IMR-90 (cell line): ENCODE measurements at regions not wholly inside any gene's neighbourhood (a gene's known extent, or its start where the extent isn't known, plus 50 kb on each side); places are given as distances from the start of the nearest gene placed in this dataset.

Experiments used
- ATAC-seq: fragments of 200-7000 bp; cut with Tn5 transposase; 2 replicates; pipeline ENCODE4 v1.9.1; 2020; ENCODE audit warnings: low read depth, mild to moderate bottlenecking, moderate library complexity
- BruUV-seq: library from RNA; stranded (reverse); fragments of 400-500 nt; replicated peaks from 2 replicates; lab custom pipeline; 2021; lab: Mats Ljungman, UMichigan
- CTCF ChIA-PET: fragments of 300-600 bp; formaldehyde crosslinking; extraction: SDS; loops from one replicate; lab custom pipeline; 2021; ENCODE audit warnings: antibody characterized with exemption; lab: Yijun Ruan, JAX
- POLR2A ChIA-PET: fragments of 300-600 bp; sonication (Branson Sonifier 250); formaldehyde crosslinking; loops from one replicate; lab custom pipeline; 2022; ENCODE audit warnings: antibody characterized with exemption; ENCODE audit not compliant: unreplicated experiment; lab: Charles Lee
- DNase-seq: peaks from one replicate; pipeline ENCODE4 v3.0.0; 2013
- H2AFZ ChIP-seq: replicated peaks from 2 replicates; pipeline ENCODE3; 2013; ENCODE audit warnings: low read length, mild to moderate bottlenecking; ENCODE audit not compliant: poor library complexity
- H2AK5ac ChIP-seq: 2 replicates; pipeline ENCODE4 v1.6.1; 2013; ENCODE audit warnings: low read depth, low read length, inconsistent platforms
- H2AK9ac ChIP-seq: replicated peaks from 2 replicates; pipeline ENCODE3; 2013; ENCODE audit warnings: mild to moderate bottlenecking, low read depth, low read length, moderate library complexity; ENCODE audit not compliant: poor library complexity
- H2BK120ac ChIP-seq: 2 replicates; pipeline ENCODE4 v1.6.1; 2013; ENCODE audit warnings: low read depth, low read length, inconsistent platforms
- H2BK15ac ChIP-seq: 3 replicates; pipeline ENCODE4 v1.6.1; 2013; ENCODE audit warnings: low read depth, low read length, inconsistent platforms
- H2BK20ac ChIP-seq: 2 replicates; pipeline ENCODE4 v1.6.1; 2013; ENCODE audit warnings: low read depth, mild to moderate bottlenecking, inconsistent platforms, low read length, moderate library complexity
- H2BK5ac ChIP-seq: 2 replicates; pipeline ENCODE4 v1.6.1; 2013; ENCODE audit warnings: mild to moderate bottlenecking, low read depth, low read length, inconsistent platforms; ENCODE audit not compliant: poor library complexity, severe bottlenecking
- H3K14ac ChIP-seq: replicated peaks from 2 replicates; pipeline ENCODE4 v1.6.1; 2013; ENCODE audit warnings: low read depth, low read length, inconsistent platforms
- H3K18ac ChIP-seq: 2 replicates; pipeline ENCODE4 v1.6.1; 2013; ENCODE audit warnings: low read depth, low read length, control low read depth
- H3K23ac ChIP-seq: 2 replicates; pipeline ENCODE4 v1.6.1; 2013; ENCODE audit warnings: low read depth, low read length, inconsistent platforms
- H3K27ac ChIP-seq: 2 replicates; pipeline ENCODE4 v1.5.1; 2013; ENCODE audit warnings: mild to moderate bottlenecking, control low read depth, low read length; ENCODE audit not compliant: insufficient read depth
- H3K27me3 ChIP-seq: 2 replicates; pipeline ENCODE4 v1.6.1; 2013; ENCODE audit warnings: low read length; ENCODE audit not compliant: control insufficient read depth, insufficient read depth
- H3K36me3 ChIP-seq: 2 replicates; pipeline ENCODE4 v1.6.1; 2013; ENCODE audit warnings: low read length, mixed read lengths; ENCODE audit not compliant: control insufficient read depth, insufficient read depth
- H3K4ac ChIP-seq: 2 replicates; pipeline ENCODE4 v1.6.1; 2013; ENCODE audit warnings: low read depth, low read length, inconsistent platforms
- H3K4me1 ChIP-seq: 2 replicates; pipeline ENCODE4 v1.6.1; 2013; ENCODE audit warnings: low read length, mixed read lengths; ENCODE audit not compliant: control insufficient read depth, insufficient read depth
- H3K4me2 ChIP-seq: 2 replicates; pipeline ENCODE4 v1.6.1; 2013; ENCODE audit warnings: low read depth, mild to moderate bottlenecking, control low read depth, low read length, moderate library complexity
- H3K4me3 ChIP-seq: 2 replicates; pipeline ENCODE4 v1.5.1; 2013; ENCODE audit warnings: low read depth, mild to moderate bottlenecking, control low read depth, low read length, moderate library complexity; ENCODE audit not compliant: insufficient read depth
- H3K56ac ChIP-seq: 2 replicates; pipeline ENCODE4 v1.6.1; 2013; ENCODE audit warnings: low read length, inconsistent platforms; ENCODE audit not compliant: insufficient read depth; ENCODE audit errors: extremely low read depth
- H3K79me1 ChIP-seq, 2 experiments: 2 replicates each; pipeline ENCODE4 v1.6.1; 2013; ENCODE audit warnings: low read length in 2 of 2, inconsistent platforms in 1 of 2, low read depth in 1 of 2
- H3K9ac ChIP-seq: 2 replicates; pipeline ENCODE4 v1.6.1; 2013; ENCODE audit warnings: low read depth, low read length, control low read depth
- H3K9me1 ChIP-seq: 2 replicates; pipeline ENCODE4 v1.6.1; 2013; ENCODE audit warnings: low read length, inconsistent platforms; ENCODE audit not compliant: insufficient read depth
- H3K9me3 ChIP-seq: 2 replicates; pipeline ENCODE4 v1.6.1; 2013; ENCODE audit warnings: low read length; ENCODE audit not compliant: control insufficient read depth, insufficient read depth
- H4K20me1 ChIP-seq: 2 replicates; pipeline ENCODE4 v1.6.1; 2013; ENCODE audit warnings: low read length, inconsistent platforms; ENCODE audit not compliant: insufficient read depth
- H4K5ac ChIP-seq: 2 replicates; pipeline ENCODE4 v1.6.1; 2013; ENCODE audit warnings: mild to moderate bottlenecking, low read depth, low read length, control low read depth
- H4K8ac ChIP-seq, 2 experiments: 2 replicates each; pipeline ENCODE4 v1.6.1; 2013; ENCODE audit warnings: low read depth in 2 of 2, low read length in 2 of 2, control low read depth in 1 of 2, inconsistent platforms in 1 of 2
- H4K91ac ChIP-seq: 2 replicates; pipeline ENCODE4 v1.6.1; 2013; ENCODE audit warnings: low read depth, low read length, inconsistent platforms; ENCODE audit not compliant: insufficient read depth
- BHLHE40 ChIP-seq: fragments of 150-350 bp; IDR thresholded peaks from 2 replicates; pipeline ENCODE4 v1.6.1; 2016; ENCODE audit warnings: mild to moderate bottlenecking, low read depth, low read length
- CEBPB ChIP-seq: IDR thresholded peaks from 2 replicates; pipeline ENCODE4 v1.6.1; 2012; ENCODE audit warnings: low read depth, low read length, improper control_type of control experiment
- CHD1 ChIP-seq: IDR thresholded peaks from 2 replicates; pipeline ENCODE4 v1.6.1; 2012; ENCODE audit warnings: low read depth, low read length, improper control_type of control experiment
- CTCF ChIP-seq: conservative IDR thresholded peaks from 2 replicates; pipeline ENCODE4 v1.5.1; 2012; ENCODE audit warnings: mild to moderate bottlenecking, low read depth, low read length, improper control_type of control experiment
- ELK1 ChIP-seq: fragments of 150-350 bp; IDR thresholded peaks from 2 replicates; pipeline ENCODE4 v1.6.1; 2016; ENCODE audit warnings: low read depth, mild to moderate bottlenecking, low read length, moderate library complexity, borderline replicate concordance
- FOS ChIP-seq: fragments of 150-350 bp; IDR thresholded peaks from 2 replicates; pipeline ENCODE4 v1.6.1; 2016; ENCODE audit warnings: low read depth, low read length
- MAFK ChIP-seq: IDR thresholded peaks from 2 replicates; pipeline ENCODE4 v1.6.1; 2012; ENCODE audit warnings: low read depth, low read length, improper control_type of control experiment
- MAZ ChIP-seq: IDR thresholded peaks from 2 replicates; pipeline ENCODE4 v1.6.1; 2012; ENCODE audit warnings: low read depth, mild to moderate bottlenecking, low read length, improper control_type of control experiment, moderate library complexity, borderline replicate concordance
- MXI1 ChIP-seq: IDR thresholded peaks from 2 replicates; pipeline ENCODE4 v1.6.1; 2012; ENCODE audit warnings: low read depth, mild to moderate bottlenecking, low read length, moderate library complexity, borderline replicate concordance
- NFE2L2 ChIP-seq: fragments of 150-350 bp; IDR thresholded peaks from 2 replicates; pipeline ENCODE4 v1.6.1; 2016; ENCODE audit warnings: low read depth, mild to moderate bottlenecking, low read length
- POLR2A ChIP-seq: IDR thresholded peaks from 2 replicates; pipeline ENCODE4 v1.6.1; 2012; ENCODE audit warnings: mild to moderate bottlenecking, low read depth, low read length
- RAD21 ChIP-seq: IDR thresholded peaks from 2 replicates; pipeline ENCODE4 v1.6.1; 2012; ENCODE audit warnings: low read length, improper control_type of control experiment
- RCOR1 ChIP-seq: IDR thresholded peaks from 2 replicates; pipeline ENCODE4 v1.6.1; 2012; ENCODE audit warnings: mild to moderate bottlenecking, low read length, improper control_type of control experiment; ENCODE audit not compliant: insufficient replicate concordance
- RFX5 ChIP-seq: IDR thresholded peaks from 2 replicates; pipeline ENCODE4 v1.8.0; 2012; ENCODE audit warnings: low read depth, mild to moderate bottlenecking, low read length, moderate library complexity
- SMC3 ChIP-seq: fragments of 150-350 bp; IDR thresholded peaks from 2 replicates; pipeline ENCODE4 v1.6.1; 2016; ENCODE audit warnings: low read depth, mild to moderate bottlenecking, antibody characterized with exemption, low read length, moderate library complexity
- WGBS, 2 experiments: methylation state at CpG; one replicate each; pipeline versions ENCODE4 v1.1.5 to v1.1.7; 2013; ENCODE audit warnings: missing lambda C conversion rate in 2 of 2; ENCODE audit not compliant: insufficient read length in 1 of 2; ENCODE audit errors: extremely low coverage in 2 of 2; 5-methylcytosine and 5-hydroxymethylcytosine counted together
- dilution Hi-C: fragments of 300-500 bp; cut with HindIII; formaldehyde crosslinking; loops from one replicate; pipeline ENCODE4 v1.14.3; 2018; ENCODE audit warnings: low sequenced_read_pairs; ENCODE audit not compliant: unreplicated experiment
- in situ Hi-C: fragments of 300-500 bp; cut with MboI; formaldehyde crosslinking; loops from 3 replicates; pipeline ENCODE4 v1.14.3; 2019; ENCODE audit warnings: low sequenced_read_pairs, inconsistent platforms, mixed read lengths
- intact Hi-C: fragments of 100-400 bp; cut with micrococcal nuclease; formaldehyde crosslinking; loops from 2 replicates; pipeline ENCODE4 v1.10.0; 2022
- TF ChIP-seq, protein P1 (sequence below): fragments of 150-350 bp; IDR thresholded peaks from 2 replicates; pipeline ENCODE4 v1.6.1; 2017; ENCODE audit warnings: mild to moderate bottlenecking, antibody characterized with exemption, low read length, low read depth

DNA sequence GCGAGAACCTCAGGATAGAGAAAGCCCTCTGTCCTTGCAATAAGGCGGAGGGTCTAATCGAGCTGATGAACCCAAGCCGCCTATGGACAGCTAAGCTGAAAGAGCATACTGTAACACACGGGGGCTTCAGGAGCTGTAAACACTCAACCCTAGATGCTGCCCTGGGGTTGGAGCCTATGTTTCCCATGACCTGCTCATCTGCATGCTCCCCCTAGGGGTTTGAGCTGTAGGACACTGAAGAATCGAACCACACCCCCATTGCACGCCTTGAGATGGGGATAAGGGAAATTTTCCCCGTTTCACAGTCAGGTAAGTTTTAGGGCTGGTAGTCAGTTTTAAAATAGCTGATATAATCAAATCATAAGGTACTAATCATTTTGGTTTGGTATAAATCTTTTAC lies 675.6 kb upstream of the CDH8 start:
- no peak overlapping the region for H3K14ac ChIP-seq
- no peak for DNase-seq
- H3K4me3 ChIP-seq: no peak overlapping the region
- H3K4ac ChIP-seq: no peak overlapping the region
- H2AK5ac ChIP-seq: no peak overlapping the region
- H3K9me3 ChIP-seq: peaks cover 14% of the 10 kb centered on the region
- H2BK15ac ChIP-seq: no peak overlapping the region
- no peak overlapping the region for H4K8ac ChIP-seq
- no peak overlapping the region for H2AK9ac ChIP-seq
- H4K20me1 ChIP-seq: no peaks in the 10 kb centered on the region
- H3K18ac ChIP-seq: no peak overlapping the region
- no TSS peak for BruUV-seq
- H2AFZ ChIP-seq: no peak overlapping the region
- H3K27ac ChIP-seq: no peak overlapping the region
- no peaks in the 10 kb centered on the region for H3K4me1 ChIP-seq
- intact Hi-C loops (no loop called here), dilution Hi-C loops (no loop called here), in situ Hi-C loops (no loop called here)
- H3K56ac ChIP-seq: no peak overlapping the region
- no peak overlapping the region for H4K91ac ChIP-seq
- H3K79me1 ChIP-seq: no peaks in the 10 kb centered on the region
- H3K36me3 ChIP-seq: no peaks in the 10 kb centered on the region
- ChIA-PET CTCF (no interaction called here), POLR2A (no interaction called here)
- H2BK120ac ChIP-seq: no peak overlapping the region
- no peak for ATAC-seq
- H3K9ac ChIP-seq: no peak overlapping the region
- no peaks in the 10 kb centered on the region for H3K27me3 ChIP-seq
- no peak overlapping the region for H4K5ac ChIP-seq
- no peak for TF ChIP-seq SMC3
- no peak for TF ChIP-seq CHD1
- TF ChIP-seq, protein P1, sequence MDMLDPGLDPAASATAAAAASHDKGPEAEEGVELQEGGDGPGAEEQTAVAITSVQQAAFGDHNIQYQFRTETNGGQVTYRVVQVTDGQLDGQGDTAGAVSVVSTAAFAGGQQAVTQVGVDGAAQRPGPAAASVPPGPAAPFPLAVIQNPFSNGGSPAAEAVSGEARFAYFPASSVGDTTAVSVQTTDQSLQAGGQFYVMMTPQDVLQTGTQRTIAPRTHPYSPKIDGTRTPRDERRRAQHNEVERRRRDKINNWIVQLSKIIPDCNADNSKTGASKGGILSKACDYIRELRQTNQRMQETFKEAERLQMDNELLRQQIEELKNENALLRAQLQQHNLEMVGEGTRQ: no peak
- no peak for TF ChIP-seq POLR2A
- TF ChIP-seq MAFK: no peak
- TF ChIP-seq ELK1: no peak
- TF ChIP-seq MXI1: no peak
- no peak for TF ChIP-seq CTCF
- no peak for TF ChIP-seq RAD21
- no peak for TF ChIP-seq CEBPB
- no peak for TF ChIP-seq FOS
- TF ChIP-seq RFX5: no peak
- TF ChIP-seq RCOR1: no peak
- no peak for TF ChIP-seq BHLHE40
- no peak for TF ChIP-seq MAZ
- no peak for TF ChIP-seq NFE2L2
- no peak overlapping the region for H3K23ac ChIP-seq
- no peaks in the 10 kb centered on the region for H3K9me1 ChIP-seq
- no peak overlapping the region for H2BK20ac ChIP-seq
- no peak overlapping the region for H3K4me2 ChIP-seq
- H2BK5ac ChIP-seq: no peak overlapping the region
- WGBS, 2 experiments: 75% methylated on average over 4 of the region's 8 CpGs; no CpG with 5 or more reads in 1 of the 2 experiments
